H7 (cell line): ENCODE measurements at regions not wholly inside any gene's neighbourhood (a gene's known extent, or its start where the extent isn't known, plus 50 kb on each side); places are given as distances from the start of the nearest gene placed in this dataset.

Source experiments
- DNase-seq: peaks from one replicate; pipeline ENCODE4 v3.0.0; 2012
- H3K27me3 ChIP-seq: 2 replicates; pipeline ENCODE4 v1.6.0; 2011; ENCODE audit warnings: mild to moderate bottlenecking, low read length; ENCODE audit not compliant: control insufficient read depth, insufficient read depth
- H3K36me3 ChIP-seq: replicated peaks from 2 replicates; pipeline ENCODE4 v1.5.1; 2011; ENCODE audit warnings: low read length; ENCODE audit not compliant: control insufficient read depth, insufficient read depth
- H3K4me3 ChIP-seq: 2 replicates; pipeline ENCODE4 v1.5.1; 2011; ENCODE audit warnings: low read depth, mild to moderate bottlenecking, control low read depth, low read length, moderate library complexity; ENCODE audit not compliant: insufficient read depth

DNA sequence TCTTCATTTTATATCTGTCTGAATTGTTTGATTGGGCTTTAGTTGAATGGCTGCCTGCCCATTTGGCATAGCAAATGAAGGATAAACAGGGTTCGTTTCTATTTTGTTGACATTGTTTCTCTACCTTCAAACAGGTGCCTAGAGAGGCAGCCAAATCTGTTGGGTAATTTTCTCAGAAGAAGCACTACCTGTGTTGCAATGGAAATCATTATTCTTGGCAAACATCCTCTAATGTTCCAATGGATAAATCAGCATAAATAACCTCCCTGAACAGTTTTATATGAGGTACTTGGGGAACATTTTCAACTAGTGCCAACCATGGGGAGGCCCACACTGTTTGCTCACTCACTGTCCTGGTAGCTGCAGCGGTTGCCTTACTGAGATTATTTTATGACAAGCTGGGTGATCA lies 64.4 kb upstream of the PLPP4 start:
- no peaks in the 10 kb centered on the region for H3K36me3 ChIP-seq
- no peak overlapping the region for H3K4me3 ChIP-seq
- DNase-seq: no peak
- no peaks in the 10 kb centered on the region for H3K27me3 ChIP-seq

DNA sequence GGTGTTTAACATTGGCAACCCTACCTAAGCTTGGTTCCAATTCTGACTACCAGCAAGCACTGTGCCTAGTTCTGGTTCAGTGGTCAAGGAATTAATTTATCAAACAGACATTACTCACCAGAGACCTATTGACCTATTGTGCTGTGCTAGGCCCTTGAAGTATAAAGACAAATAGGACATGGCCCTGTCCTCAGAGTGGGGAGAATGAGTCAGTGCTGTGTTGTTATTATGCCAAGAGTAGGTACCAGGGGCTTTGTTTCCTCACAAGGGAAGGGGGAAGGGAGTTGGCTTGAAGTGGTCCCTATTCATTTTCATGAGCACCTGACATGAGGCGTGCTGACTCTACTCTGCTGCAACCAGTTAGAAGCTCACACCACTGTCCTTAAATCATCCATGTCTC lies 62.6 kb upstream of the PLPP4 start:
- no peak for DNase-seq

DNA sequence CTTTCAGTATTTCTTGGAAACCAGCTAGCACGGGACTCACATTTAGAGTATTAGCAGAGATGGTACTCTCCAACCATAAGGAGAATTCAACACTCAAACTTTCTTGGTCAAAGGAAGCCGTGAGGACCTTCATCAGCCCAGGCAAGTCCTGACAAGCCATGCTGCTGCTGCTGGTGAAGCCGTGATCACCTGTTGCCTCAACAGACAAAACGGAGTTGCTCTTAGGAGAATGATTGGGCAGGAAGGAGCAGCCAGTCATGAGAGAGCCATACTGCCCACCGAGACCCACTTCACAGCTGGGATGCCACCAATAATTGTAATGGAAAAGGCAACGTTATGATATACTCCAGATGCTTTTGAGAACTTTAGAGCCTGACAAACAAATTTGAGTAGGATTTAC lies 60.8 kb upstream of the PLPP4 start:
- no peak for DNase-seq
- no peaks in the 10 kb centered on the region for H3K27me3 ChIP-seq
- no peak overlapping the region for H3K4me3 ChIP-seq
- H3K36me3 ChIP-seq: no peaks in the 10 kb centered on the region

More for the DNA sequence above, 62.6 kb upstream of the PLPP4 start:
- Histone ChIP-seq H3K4me3 (no peak overlapping the region), H3K36me3 (no peaks in the 10 kb centered on the region), H3K27me3 (no peaks in the 10 kb centered on the region)

DNA sequence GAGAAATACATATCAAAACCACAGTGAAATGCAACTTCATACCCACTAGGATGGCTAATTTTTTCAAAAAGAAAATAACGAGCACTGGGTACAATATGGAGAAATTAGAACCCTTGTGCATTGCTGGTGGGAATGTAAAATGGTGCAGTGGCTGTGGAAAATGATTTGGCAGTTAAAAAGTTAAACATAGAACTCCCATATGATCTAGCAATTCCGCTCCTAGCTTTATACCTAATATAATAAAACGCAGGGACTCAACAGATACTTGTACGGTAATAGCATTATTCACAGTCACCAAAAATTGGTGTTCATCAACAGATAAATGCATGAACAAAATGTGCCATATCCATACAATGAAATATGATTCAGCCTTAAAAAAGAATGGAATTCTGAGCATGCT lies 58.8 kb upstream of the PLPP4 start:
- H3K36me3 ChIP-seq: no peaks in the 10 kb centered on the region
- DNase-seq: no peak
- H3K4me3 ChIP-seq: no peak overlapping the region
- H3K27me3 ChIP-seq: no peaks in the 10 kb centered on the region

DNA sequence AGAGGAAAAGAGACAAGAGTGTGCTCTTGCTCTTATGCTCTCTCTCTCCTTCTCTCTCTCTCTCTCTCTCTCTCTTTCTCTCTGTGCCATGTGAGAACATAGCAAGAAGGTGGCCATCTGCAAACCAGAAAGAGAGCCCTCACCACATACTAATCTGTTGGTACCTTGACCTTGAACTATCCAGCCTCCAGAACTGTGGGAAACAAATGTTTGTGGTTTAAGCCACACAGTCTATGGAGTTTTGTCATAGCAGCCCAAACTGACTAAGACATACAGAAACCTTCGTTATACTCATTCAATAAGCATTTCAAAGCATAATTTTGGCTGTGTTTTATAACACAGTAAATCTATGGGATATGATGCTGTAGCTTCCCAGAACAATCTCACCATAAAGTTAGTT lies 56.4 kb upstream of the PLPP4 start:
- DNase-seq: no peak
- H3K4me3 ChIP-seq: no peak overlapping the region
- H3K36me3 ChIP-seq: no peaks in the 10 kb centered on the region
- no peaks in the 10 kb centered on the region for H3K27me3 ChIP-seq

DNA sequence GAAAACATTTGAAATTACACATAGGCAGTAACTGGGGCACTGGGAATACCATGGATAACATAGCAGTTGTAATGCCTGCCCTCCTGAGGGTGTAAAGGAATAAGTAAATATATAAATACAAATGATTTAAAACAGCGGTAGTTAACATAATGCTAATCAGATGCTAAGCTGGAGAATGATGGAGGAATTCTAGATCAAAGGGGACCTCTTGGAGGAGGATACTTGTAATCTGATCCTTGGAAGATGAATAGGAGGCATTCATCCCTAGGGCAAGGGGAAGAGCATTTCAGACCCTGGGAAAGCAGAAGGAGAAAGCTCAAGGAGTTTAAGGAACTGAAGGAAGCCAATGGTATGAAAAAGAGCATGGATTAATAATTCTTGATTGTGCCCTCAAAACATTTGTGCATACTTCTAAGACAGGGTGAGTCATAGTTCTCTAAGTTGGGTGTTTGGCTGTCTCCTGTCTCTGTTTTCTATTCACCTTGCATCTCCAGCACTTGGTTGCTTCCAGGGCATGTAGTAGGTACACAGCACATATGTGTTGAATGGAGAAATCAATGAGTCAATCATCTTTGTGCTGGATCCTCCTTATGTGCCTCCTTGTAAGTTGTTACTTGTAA lies 54.8 kb upstream of the PLPP4 start:
- DNase-seq: no peak
- no peaks in the 10 kb centered on the region for H3K27me3 ChIP-seq
- H3K4me3 ChIP-seq: no peak overlapping the region
- H3K36me3 ChIP-seq: no peaks in the 10 kb centered on the region

DNA sequence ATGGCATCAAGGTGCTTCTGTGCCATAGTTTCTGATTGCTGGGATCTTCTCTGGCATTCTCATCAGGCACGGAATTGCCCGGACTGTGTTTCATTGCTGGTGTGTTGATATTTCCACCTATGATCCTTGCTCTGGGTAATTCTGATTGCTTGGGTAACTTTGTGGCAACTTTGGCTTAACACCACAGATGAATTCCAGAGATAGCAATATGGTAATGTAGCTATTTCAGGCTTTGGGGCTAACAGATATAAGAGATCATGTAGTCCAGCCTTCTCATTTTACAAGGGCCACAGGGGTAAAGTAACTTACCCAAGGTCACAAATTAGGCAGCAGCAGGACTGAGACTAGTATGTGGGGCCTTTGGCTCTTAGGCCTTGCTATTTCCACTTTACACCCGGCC lies 53.9 kb upstream of the PLPP4 start:
- Histone ChIP-seq H3K36me3 (no peaks in the 10 kb centered on the region), H3K27me3 (no peaks in the 10 kb centered on the region), H3K4me3 (no peak overlapping the region)
- no peak for DNase-seq

DNA sequence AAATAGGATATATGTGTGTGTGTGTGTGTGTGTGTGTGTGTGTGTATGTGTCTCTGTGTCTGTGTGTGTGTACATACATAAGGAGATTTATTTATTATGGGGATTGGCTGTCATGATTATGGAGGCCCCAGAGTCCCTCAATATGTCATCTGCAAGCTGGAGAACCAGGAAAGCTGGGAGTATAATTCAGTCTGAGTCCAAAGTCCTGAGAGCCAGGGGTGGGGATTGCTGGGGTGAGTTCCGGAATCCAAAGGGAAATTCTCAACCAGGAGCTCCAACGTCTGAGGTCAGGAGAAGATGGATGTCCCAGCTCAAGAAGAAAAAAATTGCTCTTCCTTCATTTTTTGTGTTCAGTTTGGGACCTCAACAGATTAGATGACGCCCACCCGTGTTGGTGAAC lies 50.7 kb upstream of the PLPP4 start:
- no peaks in the 10 kb centered on the region for H3K36me3 ChIP-seq
- H3K27me3 ChIP-seq: no peaks in the 10 kb centered on the region
- H3K4me3 ChIP-seq: no peak overlapping the region
- DNase-seq: no peak
